IPS-20b (cell line): ENCODE measurements at regions not wholly inside any gene's neighbourhood (a gene's known extent, or its start where the extent isn't known, plus 50 kb on each side); places are given as distances from the start of the nearest gene placed in this dataset.

Source experiments
- H3K27ac ChIP-seq: one replicate; pipeline ENCODE4 v1.5.1; 2013; ENCODE audit warnings: low read length
- H3K27me3 ChIP-seq: 2 replicates; pipeline ENCODE4 v1.6.1; 2013; ENCODE audit warnings: mild to moderate bottlenecking, low read length, inconsistent platforms; ENCODE audit not compliant: insufficient read depth
- H3K36me3 ChIP-seq: 2 replicates; pipeline ENCODE4 v1.6.1; 2013; ENCODE audit warnings: low read depth, mild to moderate bottlenecking, inconsistent platforms, low read length, moderate library complexity; ENCODE audit not compliant: insufficient read depth
- H3K4me1 ChIP-seq: 2 replicates; pipeline ENCODE4 v1.6.1; 2013; ENCODE audit warnings: mild to moderate bottlenecking, control low read depth, inconsistent platforms, low read length, moderate library complexity; ENCODE audit not compliant: insufficient read depth
- H3K4me3 ChIP-seq: 2 replicates; pipeline ENCODE4 v1.5.1; 2013; ENCODE audit warnings: mild to moderate bottlenecking, low read length, inconsistent platforms
- H3K9ac ChIP-seq: 2 replicates; pipeline ENCODE4 v1.6.1; 2013; ENCODE audit warnings: low read depth, mild to moderate bottlenecking, inconsistent platforms, low read length, moderate library complexity
- H3K9me3 ChIP-seq: 2 replicates; pipeline ENCODE4 v1.6.1; 2013; ENCODE audit warnings: mild to moderate bottlenecking, low read depth, low read length, inconsistent platforms; ENCODE audit not compliant: insufficient read depth

DNA sequence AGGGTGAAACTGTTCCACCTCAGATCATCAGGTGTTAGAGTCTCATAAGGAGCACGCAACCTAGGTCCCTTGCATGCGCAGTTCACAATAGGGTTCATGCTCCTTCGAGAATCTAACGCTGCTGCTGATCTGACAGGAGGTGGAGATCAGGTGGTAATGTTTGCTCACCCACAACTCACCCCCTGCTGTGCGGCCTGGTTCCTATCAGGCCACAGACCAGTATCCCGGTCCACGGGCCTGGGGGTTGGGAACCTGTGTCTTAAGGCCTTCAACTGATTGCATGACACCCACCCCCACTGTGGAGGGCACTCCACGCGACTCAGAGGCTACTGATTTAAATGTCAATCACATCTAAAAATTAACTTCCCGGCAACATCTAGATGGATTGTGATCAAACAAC is 411.2 kb upstream of the SULF2 start:
- no peak overlapping the region for H3K9ac ChIP-seq
- no peak overlapping the region for H3K27ac ChIP-seq
- H3K36me3 ChIP-seq = no peaks in the 10 kb centered on the region
- H3K4me3 ChIP-seq = no peak overlapping the region
- H3K27me3 ChIP-seq = no peaks in the 10 kb centered on the region
- no peaks in the 10 kb centered on the region for H3K4me1 ChIP-seq
- no peaks in the 10 kb centered on the region for H3K9me3 ChIP-seq

DNA sequence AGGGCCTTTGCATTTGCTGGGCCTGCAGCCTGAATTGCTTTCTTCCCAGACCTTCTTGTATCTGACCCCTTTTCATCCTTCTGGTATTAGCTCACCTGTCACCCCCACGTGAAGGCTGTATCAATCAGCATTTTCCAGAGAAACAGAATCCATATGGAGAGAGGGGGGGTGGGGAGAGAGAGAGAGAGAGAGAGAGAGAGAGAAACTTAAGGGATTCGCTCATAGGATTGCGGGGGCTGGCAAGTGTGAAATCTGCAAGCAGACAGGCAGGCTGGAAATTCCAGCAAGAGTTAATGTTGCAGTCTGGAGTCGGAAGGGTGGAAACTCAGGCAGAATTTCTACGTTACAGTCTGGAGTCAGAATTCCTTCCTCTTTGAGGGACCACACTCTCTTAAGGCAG is 410.7 kb upstream of the SULF2 start:
- Histone ChIP-seq H3K27ac (no peak overlapping the region), H3K9me3 (no peaks in the 10 kb centered on the region), H3K27me3 (no peaks in the 10 kb centered on the region), H3K4me3 (no peak overlapping the region), H3K9ac (no peak overlapping the region), H3K4me1 (no peaks in the 10 kb centered on the region), H3K36me3 (no peaks in the 10 kb centered on the region)

DNA sequence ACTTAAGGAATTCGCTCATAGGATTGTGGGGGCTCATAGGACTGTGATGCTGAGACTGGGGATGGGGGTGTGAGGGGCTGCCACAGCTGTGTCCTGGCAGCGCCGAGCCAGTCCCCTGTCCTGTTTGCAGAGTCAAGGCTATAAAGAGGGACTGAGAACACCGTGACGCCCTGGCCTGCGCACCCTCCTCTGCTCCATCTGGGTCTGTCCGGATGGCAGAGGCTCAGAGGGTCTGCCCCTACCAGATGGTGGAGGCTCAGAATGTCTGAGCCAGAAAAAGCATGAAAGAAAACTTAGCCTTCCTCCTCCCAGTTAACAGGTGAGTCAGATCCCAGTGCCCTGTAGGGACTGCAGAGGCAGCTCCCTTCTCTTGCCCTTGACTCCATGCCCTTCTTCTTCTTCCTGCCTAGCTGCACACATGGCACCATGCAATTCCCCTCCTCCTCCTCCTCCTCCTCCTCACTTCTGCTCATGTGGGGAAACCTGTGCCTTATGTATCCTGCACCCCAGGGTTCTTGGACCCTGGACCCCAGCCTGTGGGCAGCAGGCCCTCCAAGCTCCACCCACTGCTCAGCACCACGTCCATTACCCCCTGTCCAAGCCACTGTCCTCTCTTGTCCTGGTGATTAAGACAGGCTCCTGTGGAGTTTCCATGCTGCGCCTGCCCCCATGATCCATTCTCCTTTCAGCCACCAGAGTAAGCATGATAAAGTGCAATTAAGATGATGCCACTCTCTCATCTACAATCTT is 410.0 kb upstream of the SULF2 start:
- H3K9ac ChIP-seq = no peak overlapping the region
- no peak overlapping the region for H3K27ac ChIP-seq
- H3K4me1 ChIP-seq = no peaks in the 10 kb centered on the region
- no peaks in the 10 kb centered on the region for H3K9me3 ChIP-seq
- H3K27me3 ChIP-seq = no peaks in the 10 kb centered on the region
- no peak overlapping the region for H3K4me3 ChIP-seq
- H3K36me3 ChIP-seq = no peaks in the 10 kb centered on the region

DNA sequence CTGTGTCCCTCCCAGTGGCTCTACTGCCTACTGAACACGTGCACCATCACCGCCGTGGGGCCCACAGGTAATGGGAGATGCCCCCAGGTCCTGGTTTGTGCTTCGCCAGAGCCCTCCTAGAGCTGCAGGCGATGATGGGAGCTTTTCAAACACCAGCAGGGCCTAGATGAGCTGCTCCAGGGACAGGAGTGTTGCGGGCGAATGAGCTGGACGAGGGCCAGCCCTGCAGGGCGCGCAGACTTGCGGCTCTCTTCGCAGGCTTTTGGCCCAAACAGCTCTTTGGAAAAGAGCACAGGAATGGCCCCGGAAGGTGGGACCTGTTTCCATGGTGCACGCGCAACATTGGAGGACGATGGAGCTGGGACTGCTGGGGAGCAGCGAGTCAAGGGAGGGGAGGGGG is 409.3 kb upstream of the SULF2 start:
- H3K4me1 ChIP-seq = no peaks in the 10 kb centered on the region

DNA sequence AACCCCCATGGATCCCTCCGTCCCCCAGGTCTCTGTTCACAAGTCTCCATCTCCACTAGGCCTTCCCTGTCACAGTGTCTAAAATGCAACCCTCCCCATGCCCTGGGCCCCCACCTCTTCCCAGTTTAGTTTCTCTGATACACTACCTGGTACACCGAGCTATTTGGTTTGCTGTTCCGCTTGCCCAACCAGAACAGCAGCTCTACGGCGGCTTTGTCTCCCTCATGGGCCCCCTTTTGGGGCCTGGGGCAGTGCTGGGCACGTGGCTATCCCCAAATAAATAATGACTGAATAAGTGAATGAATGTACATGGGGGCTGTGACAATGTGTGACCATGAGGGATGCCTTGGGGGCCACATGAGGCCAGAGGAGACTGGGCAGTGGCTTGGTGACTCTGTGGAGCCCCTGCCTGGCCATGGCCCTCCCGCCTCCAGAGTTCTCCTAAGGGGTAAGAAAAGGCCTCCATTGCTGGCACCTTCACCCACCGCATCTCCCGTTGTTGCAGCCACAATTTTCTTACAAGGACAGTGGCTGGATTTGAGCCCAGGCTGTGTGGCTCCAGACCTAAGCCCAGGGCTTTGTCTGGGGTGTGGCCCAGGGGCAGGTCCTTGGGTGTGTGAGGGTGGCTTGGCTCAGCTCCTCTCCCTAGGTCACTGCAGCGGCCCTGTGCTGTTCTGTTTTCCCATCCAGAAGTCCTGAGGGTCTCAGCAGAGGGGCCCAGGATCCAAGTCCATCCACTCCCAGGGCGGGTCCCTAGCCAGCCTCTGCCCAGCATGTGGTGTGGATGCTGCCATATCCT is 408.5 kb upstream of the SULF2 start:
- no peaks in the 10 kb centered on the region; the same call in 1 of the 2 replicates for H3K9me3 ChIP-seq
- no peaks in the 10 kb centered on the region for H3K27me3 ChIP-seq
- H3K4me3 ChIP-seq = no peak overlapping the region
- no peaks in the 10 kb centered on the region for H3K36me3 ChIP-seq
- no peak overlapping the region for H3K9ac ChIP-seq
- H3K4me1 ChIP-seq = no peaks in the 10 kb centered on the region
- no peak overlapping the region for H3K27ac ChIP-seq

More for the DNA sequence above, 409.3 kb upstream of the SULF2 start:
- Histone ChIP-seq H3K9ac (no peak overlapping the region), H3K27ac (no peak overlapping the region), H3K36me3 (no peaks in the 10 kb centered on the region), H3K9me3 (no peaks in the 10 kb centered on the region), H3K4me3 (no peak overlapping the region), H3K27me3 (no peaks in the 10 kb centered on the region)

DNA sequence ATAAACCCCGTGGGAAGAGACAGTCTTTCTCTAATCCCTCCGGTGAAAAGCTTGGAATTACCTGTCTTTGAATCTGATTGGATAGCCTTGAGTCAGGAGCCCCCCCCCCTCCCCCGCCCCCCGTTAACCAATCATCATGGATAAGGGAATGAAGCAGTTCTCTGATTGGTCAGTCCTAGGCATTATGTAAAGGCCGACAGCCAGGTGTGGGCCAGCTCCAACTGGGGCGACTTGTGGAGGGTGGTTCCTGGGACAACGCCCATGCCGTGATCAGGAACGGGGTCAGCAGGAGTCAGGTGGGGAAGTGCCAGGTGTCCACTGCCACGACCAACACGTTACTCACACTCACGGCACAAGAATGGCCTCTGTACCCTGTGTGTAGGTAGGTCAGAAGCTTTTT is 406.8 kb upstream of the SULF2 start:
- H3K36me3 ChIP-seq = no peaks in the 10 kb centered on the region
- H3K27me3 ChIP-seq = no peaks in the 10 kb centered on the region
- no peaks in the 10 kb centered on the region; the same call in 1 of the 2 replicates for H3K4me1 ChIP-seq
- H3K9ac ChIP-seq = no peak overlapping the region
- H3K27ac ChIP-seq = no peak overlapping the region
- H3K9me3 ChIP-seq = no peaks in the 10 kb centered on the region; the same call in 1 of the 2 replicates
- no peak overlapping the region for H3K4me3 ChIP-seq

DNA sequence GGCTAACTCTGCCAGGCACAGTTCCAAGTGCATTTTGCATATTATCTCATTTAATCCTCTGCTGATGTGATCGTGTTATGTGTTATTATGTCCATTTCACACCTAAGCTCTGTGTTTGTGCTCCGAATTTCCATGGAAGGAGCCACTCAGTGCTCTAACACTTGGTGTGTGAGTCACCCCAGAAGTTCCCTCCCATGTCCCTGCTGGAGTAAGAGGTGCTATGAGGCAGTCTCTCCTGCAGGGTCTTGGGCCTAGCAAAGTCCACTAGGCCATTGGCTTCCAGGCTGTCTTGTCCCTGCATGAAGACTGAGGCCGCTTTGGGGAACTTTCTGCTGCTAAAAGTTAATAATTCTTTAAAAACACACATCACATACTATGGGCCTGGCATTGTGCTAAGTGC is 405.9 kb upstream of the SULF2 start:
- Histone ChIP-seq H3K36me3 (no peaks in the 10 kb centered on the region), H3K9ac (no peak overlapping the region), H3K4me1 (peaks cover 6% of the 10 kb centered on the region; the same call in 1 of the 2 replicates), H3K9me3 (no peaks in the 10 kb centered on the region; the same call in 1 of the 2 replicates), H3K27ac (no peak overlapping the region), H3K4me3 (no peak overlapping the region), H3K27me3 (no peaks in the 10 kb centered on the region)

DNA sequence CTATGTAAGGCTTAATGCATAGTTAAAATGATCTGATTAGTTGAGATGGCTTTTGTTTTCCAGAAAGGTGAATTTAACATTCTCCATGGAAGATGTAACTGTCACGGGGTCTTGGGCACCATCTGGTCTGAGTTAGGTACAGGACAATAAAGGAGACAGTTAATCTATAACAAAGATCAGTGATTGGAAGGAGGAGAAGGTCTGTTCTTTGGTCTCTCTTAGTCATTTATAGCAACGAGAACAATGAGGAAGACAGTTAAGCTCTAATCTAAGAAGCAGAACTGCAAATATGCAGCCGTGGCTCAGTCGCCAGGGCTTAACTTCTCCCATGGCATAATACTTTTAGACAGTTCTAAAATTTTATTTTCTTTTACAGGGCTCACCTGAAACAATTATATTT is 405.5 kb upstream of the SULF2 start:
- no peak overlapping the region for H3K27ac ChIP-seq
- H3K9ac ChIP-seq = no peak overlapping the region
- H3K9me3 ChIP-seq = no peaks in the 10 kb centered on the region; the same call in 1 of the 2 replicates
- H3K36me3 ChIP-seq = no peaks in the 10 kb centered on the region
- H3K4me3 ChIP-seq = no peak overlapping the region
- H3K4me1 ChIP-seq = peaks cover 8% of the 10 kb centered on the region; the same call in 1 of the 2 replicates
- H3K27me3 ChIP-seq = no peaks in the 10 kb centered on the region

DNA sequence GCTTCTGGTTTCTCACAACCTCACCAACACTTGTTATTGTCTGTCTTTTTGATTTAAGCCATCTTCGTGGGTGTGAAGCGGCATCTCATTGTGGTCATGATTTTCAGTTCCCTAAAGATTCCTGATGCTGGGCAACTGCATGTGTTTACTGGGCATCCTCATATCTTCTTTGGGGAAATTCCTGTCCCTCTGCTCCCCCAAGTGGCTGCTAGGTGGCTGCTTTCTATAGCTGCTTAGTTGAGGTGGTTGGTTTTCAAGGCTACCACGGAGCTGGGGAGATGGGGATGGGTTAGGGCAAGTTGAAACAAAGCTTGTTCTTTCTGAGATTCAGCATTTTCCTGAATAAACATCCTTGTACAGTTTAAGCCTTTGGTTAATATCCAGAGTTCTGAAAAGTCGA is 403.9 kb upstream of the SULF2 start:
- no peaks in the 10 kb centered on the region for H3K27me3 ChIP-seq
- H3K4me3 ChIP-seq = no peak overlapping the region
- no peaks in the 10 kb centered on the region; the same call in 1 of the 2 replicates for H3K9me3 ChIP-seq
- H3K27ac ChIP-seq = no peak overlapping the region
- H3K9ac ChIP-seq = no peak overlapping the region
- H3K36me3 ChIP-seq = no peaks in the 10 kb centered on the region
- H3K4me1 ChIP-seq = peaks cover 8% of the 10 kb centered on the region; the same call in 1 of the 2 replicates

DNA sequence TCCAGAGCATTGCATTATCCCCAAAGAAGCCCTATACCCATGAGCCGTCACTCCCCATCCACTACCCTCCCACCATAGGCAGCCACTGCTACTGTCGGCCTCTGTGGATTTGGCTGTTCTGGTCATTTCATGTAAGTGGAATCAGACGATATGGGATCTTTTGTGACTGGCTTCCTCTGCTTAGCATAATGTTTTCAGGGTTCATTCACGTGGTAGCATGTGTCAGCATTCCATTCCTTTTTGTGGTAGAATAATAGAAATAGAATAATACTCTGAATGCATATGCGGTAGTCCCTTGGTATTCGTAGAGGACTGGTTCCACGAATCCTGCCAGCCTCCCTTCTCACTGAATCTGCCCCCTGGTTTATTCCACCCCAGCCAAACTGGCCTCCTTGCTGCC is 402.6 kb upstream of the SULF2 start:
- Histone ChIP-seq H3K27ac (no peak overlapping the region), H3K4me3 (no peak overlapping the region), H3K36me3 (no peaks in the 10 kb centered on the region), H3K27me3 (no peaks in the 10 kb centered on the region), H3K4me1 (peaks cover 8% of the 10 kb centered on the region; the same call in 1 of the 2 replicates), H3K9ac (no peak overlapping the region), H3K9me3 (no peaks in the 10 kb centered on the region; the same call in 1 of the 2 replicates)

DNA sequence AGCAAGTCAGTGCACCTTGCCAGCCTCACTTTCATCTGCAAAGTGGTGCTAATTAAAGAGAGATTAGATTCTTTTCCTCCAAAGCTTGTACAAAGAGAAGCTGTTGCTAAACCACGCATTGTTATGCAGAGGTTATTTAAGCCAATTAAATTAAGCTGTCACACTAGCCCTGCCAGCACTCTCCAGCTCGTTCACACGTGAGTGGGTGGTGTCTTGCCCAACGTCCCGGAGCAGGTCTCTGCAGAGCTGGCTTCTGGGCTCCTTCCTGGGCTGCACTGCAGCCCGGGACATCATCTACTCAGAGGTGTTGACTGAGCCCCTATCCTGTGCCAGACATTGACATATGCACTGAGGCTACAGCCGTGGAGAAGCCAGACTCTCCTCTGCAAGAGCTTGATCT is 401.6 kb upstream of the SULF2 start:
- H3K36me3 ChIP-seq = no peaks in the 10 kb centered on the region
- no peak overlapping the region for H3K27ac ChIP-seq
- no peak overlapping the region; the same call in 1 of the 2 replicates for H3K9ac ChIP-seq
- no peaks in the 10 kb centered on the region; the same call in 1 of the 2 replicates for H3K9me3 ChIP-seq
- no peak overlapping the region for H3K4me3 ChIP-seq
- H3K4me1 ChIP-seq = peaks cover 8% of the 10 kb centered on the region; the same call in 1 of the 2 replicates
- no peaks in the 10 kb centered on the region for H3K27me3 ChIP-seq
